ENCODE measurements at regions not wholly inside any gene's neighbourhood (a gene's known extent, or its start where the extent isn't known, plus 50 kb on each side); places are given as distances from the start of the nearest gene placed in this dataset.

DNA sequence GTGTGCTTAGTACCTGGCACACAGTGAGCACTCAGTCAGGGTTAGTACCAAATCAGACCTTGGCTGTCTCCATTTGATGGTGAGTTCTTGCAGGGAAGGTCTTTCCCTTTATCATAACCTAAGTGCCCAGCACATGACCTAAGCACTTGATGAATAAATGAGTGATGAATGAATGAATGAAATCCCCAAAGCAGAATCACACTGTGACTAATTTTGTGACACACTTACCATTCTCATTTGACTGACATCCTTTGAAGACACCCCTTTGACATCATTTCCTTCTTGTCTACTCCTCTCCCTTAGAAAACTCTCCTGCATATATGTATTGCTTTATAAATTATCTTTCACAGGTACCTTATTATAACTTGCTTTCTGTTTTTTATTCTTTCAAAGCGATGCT lies 130.2 kb upstream of the ELL2 start:
- TF ChIP-seq POLR2AphosphoS5 (IDR thresholded peaks at IDR 0.05; ENCODE audit: low read depth, low read length) (no peak), EZH2 (IDR thresholded peaks at IDR 0.05) (no peak), POLR2A (IDR thresholded peaks at IDR 0.05; ENCODE audit: borderline replicate concordance, extremely low read depth, insufficient read depth, insufficient read length) (no peak), JUND (IDR thresholded peaks at IDR 0.05) (no peak), ATF3 (IDR thresholded peaks at IDR 0.05) (no peak), EZH2phosphoT487 (IDR thresholded peaks at IDR 0.05; ENCODE audit: borderline replicate concordance) (no peak), YY1 (IDR thresholded peaks at IDR 0.05; ENCODE audit: extremely low read depth, insufficient replicate concordance, low read depth, low read length) (no peak), RAD21 (IDR thresholded peaks at IDR 0.05; ENCODE audit: low read depth) (no peak), SP1 (IDR thresholded peaks at IDR 0.05; ENCODE audit: low read depth) (no peak), CEBPB (IDR thresholded peaks at IDR 0.05; ENCODE audit: low read depth) (no peak), ZNF274 (IDR thresholded peaks at IDR 0.05; ENCODE audit: low read depth, low read length) (no peak)
- TF ChIP-seq, protein P1, sequence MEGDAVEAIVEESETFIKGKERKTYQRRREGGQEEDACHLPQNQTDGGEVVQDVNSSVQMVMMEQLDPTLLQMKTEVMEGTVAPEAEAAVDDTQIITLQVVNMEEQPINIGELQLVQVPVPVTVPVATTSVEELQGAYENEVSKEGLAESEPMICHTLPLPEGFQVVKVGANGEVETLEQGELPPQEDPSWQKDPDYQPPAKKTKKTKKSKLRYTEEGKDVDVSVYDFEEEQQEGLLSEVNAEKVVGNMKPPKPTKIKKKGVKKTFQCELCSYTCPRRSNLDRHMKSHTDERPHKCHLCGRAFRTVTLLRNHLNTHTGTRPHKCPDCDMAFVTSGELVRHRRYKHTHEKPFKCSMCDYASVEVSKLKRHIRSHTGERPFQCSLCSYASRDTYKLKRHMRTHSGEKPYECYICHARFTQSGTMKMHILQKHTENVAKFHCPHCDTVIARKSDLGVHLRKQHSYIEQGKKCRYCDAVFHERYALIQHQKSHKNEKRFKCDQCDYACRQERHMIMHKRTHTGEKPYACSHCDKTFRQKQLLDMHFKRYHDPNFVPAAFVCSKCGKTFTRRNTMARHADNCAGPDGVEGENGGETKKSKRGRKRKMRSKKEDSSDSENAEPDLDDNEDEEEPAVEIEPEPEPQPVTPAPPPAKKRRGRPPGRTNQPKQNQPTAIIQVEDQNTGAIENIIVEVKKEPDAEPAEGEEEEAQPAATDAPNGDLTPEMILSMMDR (IDR thresholded peaks at IDR 0.05 in 2 of 3, conservative IDR thresholded peaks at IDR 0.05 in 1 of 3; ENCODE audit: borderline replicate concordance in 1 of 3, insufficient read depth in 1 of 3, low read depth in 2 of 3, low read length in 2 of 3): no peak
- TF ChIP-seq, protein P2, sequence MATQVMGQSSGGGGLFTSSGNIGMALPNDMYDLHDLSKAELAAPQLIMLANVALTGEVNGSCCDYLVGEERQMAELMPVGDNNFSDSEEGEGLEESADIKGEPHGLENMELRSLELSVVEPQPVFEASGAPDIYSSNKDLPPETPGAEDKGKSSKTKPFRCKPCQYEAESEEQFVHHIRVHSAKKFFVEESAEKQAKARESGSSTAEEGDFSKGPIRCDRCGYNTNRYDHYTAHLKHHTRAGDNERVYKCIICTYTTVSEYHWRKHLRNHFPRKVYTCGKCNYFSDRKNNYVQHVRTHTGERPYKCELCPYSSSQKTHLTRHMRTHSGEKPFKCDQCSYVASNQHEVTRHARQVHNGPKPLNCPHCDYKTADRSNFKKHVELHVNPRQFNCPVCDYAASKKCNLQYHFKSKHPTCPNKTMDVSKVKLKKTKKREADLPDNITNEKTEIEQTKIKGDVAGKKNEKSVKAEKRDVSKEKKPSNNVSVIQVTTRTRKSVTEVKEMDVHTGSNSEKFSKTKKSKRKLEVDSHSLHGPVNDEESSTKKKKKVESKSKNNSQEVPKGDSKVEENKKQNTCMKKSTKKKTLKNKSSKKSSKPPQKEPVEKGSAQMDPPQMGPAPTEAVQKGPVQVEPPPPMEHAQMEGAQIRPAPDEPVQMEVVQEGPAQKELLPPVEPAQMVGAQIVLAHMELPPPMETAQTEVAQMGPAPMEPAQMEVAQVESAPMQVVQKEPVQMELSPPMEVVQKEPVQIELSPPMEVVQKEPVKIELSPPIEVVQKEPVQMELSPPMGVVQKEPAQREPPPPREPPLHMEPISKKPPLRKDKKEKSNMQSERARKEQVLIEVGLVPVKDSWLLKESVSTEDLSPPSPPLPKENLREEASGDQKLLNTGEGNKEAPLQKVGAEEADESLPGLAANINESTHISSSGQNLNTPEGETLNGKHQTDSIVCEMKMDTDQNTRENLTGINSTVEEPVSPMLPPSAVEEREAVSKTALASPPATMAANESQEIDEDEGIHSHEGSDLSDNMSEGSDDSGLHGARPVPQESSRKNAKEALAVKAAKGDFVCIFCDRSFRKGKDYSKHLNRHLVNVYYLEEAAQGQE (IDR thresholded peaks at IDR 0.05; ENCODE audit: low read depth): no peak
- TF ChIP-seq, protein P3, sequence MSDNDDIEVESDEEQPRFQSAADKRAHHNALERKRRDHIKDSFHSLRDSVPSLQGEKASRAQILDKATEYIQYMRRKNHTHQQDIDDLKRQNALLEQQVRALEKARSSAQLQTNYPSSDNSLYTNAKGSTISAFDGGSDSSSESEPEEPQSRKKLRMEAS (IDR thresholded peaks at IDR 0.05): no peak

All from HCT116 (cell line).